HEK293 (cell line): ENCODE measurements at regions not wholly inside any gene's neighbourhood (a gene's known extent, or its start where the extent isn't known, plus 50 kb on each side); places are given as distances from the start of the nearest gene placed in this dataset.
A peak's percentile ranks its signal among the peaks of the same experiment; 100 is the strongest.

Source experiments
- CTCF ChIA-PET: fragments of 350-600 bp; formaldehyde crosslinking; extraction: SDS; loops from one replicate; lab custom pipeline; 2021; ENCODE audit warnings: antibody characterized with exemption; lab: Yijun Ruan, JAX
- POLR2A ChIA-PET: fragments of 300-600 bp; formaldehyde crosslinking; extraction: SDS; loops from one replicate; lab custom pipeline; 2020; ENCODE audit warnings: antibody characterized with exemption, inconsistent platforms; lab: Yijun Ruan, JAX
- H3K27ac ChIP-seq: fragments of 200-500 bp; sonication (Bioruptor generic); 2 replicates; pipeline ENCODE4 v1.5.1; 2014; ENCODE audit warnings: low read depth, low read length, control low read depth, inconsistent platforms; ENCODE audit errors: extremely low read depth
- H3K36me3 ChIP-seq, 2 experiments: fragments of 200-500 bp in 1 of 2; sonication (Bioruptor generic) in 1 of 2; 1 replicate in 1 of 2; 2 replicates in 1 of 2; pipeline ENCODE4 v1.5.1; 2014 to 2017; ENCODE audit warnings: inconsistent platforms in 2 of 2, low read length in 2 of 2; ENCODE audit not compliant: control insufficient read depth in 2 of 2, insufficient read depth in 1 of 2
- H3K4me1 ChIP-seq: fragments of 200-500 bp; sonication (Bioruptor generic); 2 replicates; pipeline ENCODE4 v1.5.1; 2014; ENCODE audit warnings: mild to moderate bottlenecking, low read length, inconsistent platforms; ENCODE audit not compliant: control insufficient read depth, insufficient read depth
- H3K4me3 ChIP-seq: 2 replicates; pipeline ENCODE4 v1.5.1; 2011; ENCODE audit warnings: low read depth, mild to moderate bottlenecking, control low read depth, low read length, moderate library complexity
- H3K9me3 ChIP-seq: fragments of 200-500 bp; sonication (Bioruptor generic); 2 replicates; pipeline ENCODE4 v1.5.1; 2014; ENCODE audit warnings: low read depth, low read length, inconsistent platforms; ENCODE audit not compliant: control insufficient read depth, insufficient read depth
- HOXD13 ChIP-seq: sonication (generic); formaldehyde crosslinking; IDR thresholded peaks from 2 replicates; pipeline ENCODE4 v1.8.0; 2022; ENCODE audit warnings: missing genetic modification reagents, borderline replicate concordance
- KLF9 ChIP-seq: fragments of 450-650 bp; formaldehyde crosslinking; IDR thresholded peaks from 2 replicates; pipeline ENCODE4 v1.5.1; 2016; ENCODE audit warnings: missing biosample characterization, missing genetic modification characterization, low read depth
- MEIS1 ChIP-seq: sonication (generic); formaldehyde crosslinking; IDR thresholded peaks from 2 replicates; pipeline ENCODE4 v1.8.1; 2022; ENCODE audit warnings: missing genetic modification reagents, mild to moderate bottlenecking, borderline replicate concordance
- RBAK ChIP-seq: fragments of 450-650 bp; formaldehyde crosslinking; IDR thresholded peaks from 2 replicates; pipeline ENCODE4 v1.5.1; 2016; ENCODE audit warnings: missing biosample characterization, missing genetic modification characterization
- ZBTB17 ChIP-seq: fragments of 450-650 bp; formaldehyde crosslinking; IDR thresholded peaks from 2 replicates; pipeline ENCODE4 v1.5.1; 2016; ENCODE audit warnings: missing biosample characterization, missing genetic modification characterization
- ZFP3 ChIP-seq: fragments of 450-650 bp; formaldehyde crosslinking; IDR thresholded peaks from 2 replicates; pipeline ENCODE4 v1.5.1; 2016; ENCODE audit warnings: low read depth, missing biosample characterization, missing genetic modification characterization
- ZNF138 ChIP-seq: fragments of 450-650 bp; formaldehyde crosslinking; IDR thresholded peaks from 2 replicates; pipeline ENCODE4 v1.5.1; 2016; ENCODE audit warnings: missing biosample characterization, missing genetic modification characterization, borderline replicate concordance
- ZNF146 ChIP-seq: fragments of 450-650 bp; formaldehyde crosslinking; IDR thresholded peaks from 2 replicates; pipeline ENCODE4 v1.5.1; 2016; ENCODE audit warnings: missing biosample characterization, missing genetic modification characterization
- ZNF19 ChIP-seq: fragments of 450-650 bp; formaldehyde crosslinking; IDR thresholded peaks from 2 replicates; pipeline ENCODE4; 2016; ENCODE audit warnings: missing biosample characterization, missing genetic modification characterization, low read depth
- ZNF214 ChIP-seq: fragments of 450-650 bp; formaldehyde crosslinking; IDR thresholded peaks from 2 replicates; pipeline ENCODE4 v1.5.1; 2017; ENCODE audit warnings: missing biosample characterization, mild to moderate bottlenecking, missing genetic modification characterization, borderline replicate concordance
- ZNF221 ChIP-seq: fragments of 450-650 bp; formaldehyde crosslinking; IDR thresholded peaks from 2 replicates; pipeline ENCODE4 v1.5.1; 2017; ENCODE audit warnings: missing biosample characterization, missing genetic modification characterization, borderline replicate concordance
- ZNF223 ChIP-seq: fragments of 450-650 bp; formaldehyde crosslinking; IDR thresholded peaks from 2 replicates; pipeline ENCODE4 v1.5.1; 2016; ENCODE audit warnings: missing biosample characterization, missing genetic modification characterization
- ZNF24 ChIP-seq: fragments of 450-650 bp; formaldehyde crosslinking; IDR thresholded peaks from 2 replicates; pipeline ENCODE4 v1.5.1; 2016; ENCODE audit warnings: missing biosample characterization, missing genetic modification characterization
- ZNF350 ChIP-seq: fragments of 450-650 bp; formaldehyde crosslinking; IDR thresholded peaks from 2 replicates; pipeline ENCODE4 v1.5.0; 2017; ENCODE audit warnings: missing biosample characterization, mild to moderate bottlenecking, missing genetic modification characterization
- ZNF354C ChIP-seq: fragments of 450-650 bp; formaldehyde crosslinking; IDR thresholded peaks from 2 replicates; pipeline ENCODE4 v1.5.1; 2016; ENCODE audit warnings: missing biosample characterization, missing genetic modification characterization, low read depth, borderline replicate concordance
- ZNF404 ChIP-seq: fragments of 450-650 bp; formaldehyde crosslinking; IDR thresholded peaks from 2 replicates; pipeline ENCODE4 v1.5.1; 2017; ENCODE audit warnings: missing biosample characterization, missing genetic modification characterization
- ZNF544 ChIP-seq: fragments of 450-650 bp; formaldehyde crosslinking; IDR thresholded peaks from 2 replicates; pipeline ENCODE4 v1.5.0; 2017; ENCODE audit warnings: missing biosample characterization, missing genetic modification characterization
- ZNF621 ChIP-seq: fragments of 450-650 bp; formaldehyde crosslinking; IDR thresholded peaks from 2 replicates; pipeline ENCODE4 v1.5.1; 2017; ENCODE audit warnings: missing biosample characterization, missing genetic modification characterization
- ZNF624 ChIP-seq: fragments of 450-650 bp; formaldehyde crosslinking; IDR thresholded peaks from 2 replicates; pipeline ENCODE4 v1.5.1; 2017; ENCODE audit warnings: missing biosample characterization, missing genetic modification characterization
- ZNF626 ChIP-seq: fragments of 450-650 bp; sonication (Bioruptor Pico); formaldehyde crosslinking; IDR thresholded peaks from 2 replicates; pipeline ENCODE4 v1.5.1; 2018; ENCODE audit warnings: missing biosample characterization, missing genetic modification characterization, inconsistent platforms
- ZNF654 ChIP-seq: fragments of 450-650 bp; formaldehyde crosslinking; IDR thresholded peaks from 2 replicates; pipeline ENCODE4 v1.5.1; 2016; ENCODE audit warnings: low read depth, missing biosample characterization, missing genetic modification characterization
- ZNF658 ChIP-seq: fragments of 450-650 bp; formaldehyde crosslinking; IDR thresholded peaks from 2 replicates; pipeline ENCODE4; 2016; ENCODE audit warnings: missing biosample characterization, missing genetic modification characterization
- ZNF664 ChIP-seq: fragments of 450-650 bp; formaldehyde crosslinking; IDR thresholded peaks from 2 replicates; pipeline ENCODE4 v1.5.1; 2016; ENCODE audit warnings: missing biosample characterization, missing genetic modification characterization
- ZNF776 ChIP-seq: fragments of 450-650 bp; formaldehyde crosslinking; IDR thresholded peaks from 2 replicates; pipeline ENCODE4 v1.5.0; 2017; ENCODE audit warnings: missing biosample characterization, missing genetic modification characterization, borderline replicate concordance
- ZNF843 ChIP-seq: fragments of 450-650 bp; formaldehyde crosslinking; IDR thresholded peaks from 2 replicates; pipeline ENCODE4 v1.5.1; 2016; ENCODE audit warnings: missing biosample characterization, missing genetic modification characterization
- TF ChIP-seq, protein P1 (sequence below): fragments of 450-650 bp; formaldehyde crosslinking; IDR thresholded peaks from 2 replicates; pipeline ENCODE4 v1.5.1; 2016; ENCODE audit warnings: missing biosample characterization, missing genetic modification characterization, borderline replicate concordance
- TF ChIP-seq, protein P2 (sequence below): fragments of 450-650 bp; formaldehyde crosslinking; IDR thresholded peaks from 2 replicates; pipeline ENCODE4 v1.5.1; 2016; ENCODE audit warnings: missing biosample characterization, missing genetic modification characterization

DNA sequence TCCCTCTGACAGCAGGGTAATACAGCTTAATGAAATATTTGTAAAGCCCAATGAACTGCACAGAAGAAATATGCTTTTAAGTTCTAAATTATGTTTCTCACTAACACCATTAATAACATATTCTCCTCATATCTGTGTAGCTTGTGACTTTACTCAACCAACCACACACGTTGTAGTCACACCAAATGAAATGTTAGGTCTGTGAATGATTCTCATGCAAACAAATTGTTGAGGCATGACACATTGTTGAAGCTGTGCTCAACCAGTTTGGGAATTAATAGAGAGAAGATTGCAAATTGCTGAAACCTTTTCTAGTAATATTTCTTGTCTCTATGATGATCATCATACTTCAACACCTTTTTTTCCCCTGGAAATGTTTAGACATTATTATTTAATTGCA lies 645.9 kb downstream of the PCDH7 start:
- no peaks in the 10 kb centered on the region for H3K4me1 ChIP-seq
- ChIA-PET POLR2A (no interaction called here), CTCF (no interaction called here)
- TF ChIP-seq ZNF544 (tag by site-specific recombination) = no peak
- no peak for TF ChIP-seq ZBTB17 (tag by site-specific recombination)
- TF ChIP-seq ZNF214 = no peak
- TF ChIP-seq ZNF223 (tag by site-specific recombination) = no peak
- no peak for TF ChIP-seq ZNF350 (tag by site-specific recombination)
- no peak for TF ChIP-seq ZNF624 (tag by site-specific recombination)
- TF ChIP-seq ZNF354C (tag by site-specific recombination) = no peak
- TF ChIP-seq ZNF621 (tag by site-specific recombination) = no peak
- no peak for TF ChIP-seq KLF9
- no peak for TF ChIP-seq ZNF626
- H3K9me3 ChIP-seq = no peaks in the 10 kb centered on the region
- H3K27ac ChIP-seq = no peak overlapping the region
- H3K36me3 ChIP-seq = no peaks in the 10 kb centered on the region
- H3K4me3 ChIP-seq = no peak overlapping the region

- CTCF ChIA-PET = interaction anchor here (0.5 kb wide), 1 partner anchor 333 kb away, joined by 3 read pairs; no protein-coding TSS in a partner anchor
- POLR2A ChIA-PET = no interaction called here
- Histone ChIP-seq H3K36me3 (no peaks in the 10 kb centered on the region), H3K4me1 (no peaks in the 10 kb centered on the region), H3K4me3 (no peak overlapping the region), H3K9me3 (no peaks in the 10 kb centered on the region)
- TF ChIP-seq RBAK (tag by site-specific recombination) = no peak
- TF ChIP-seq, protein P1, sequence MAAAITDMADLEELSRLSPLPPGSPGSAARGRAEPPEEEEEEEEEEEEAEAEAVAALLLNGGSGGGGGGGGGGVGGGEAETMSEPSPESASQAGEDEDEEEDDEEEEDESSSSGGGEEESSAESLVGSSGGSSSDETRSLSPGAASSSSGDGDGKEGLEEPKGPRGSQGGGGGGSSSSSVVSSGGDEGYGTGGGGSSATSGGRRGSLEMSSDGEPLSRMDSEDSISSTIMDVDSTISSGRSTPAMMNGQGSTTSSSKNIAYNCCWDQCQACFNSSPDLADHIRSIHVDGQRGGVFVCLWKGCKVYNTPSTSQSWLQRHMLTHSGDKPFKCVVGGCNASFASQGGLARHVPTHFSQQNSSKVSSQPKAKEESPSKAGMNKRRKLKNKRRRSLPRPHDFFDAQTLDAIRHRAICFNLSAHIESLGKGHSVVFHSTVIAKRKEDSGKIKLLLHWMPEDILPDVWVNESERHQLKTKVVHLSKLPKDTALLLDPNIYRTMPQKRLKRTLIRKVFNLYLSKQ (tag by site-specific recombination) = no peak
- peak; percentile 65 for TF ChIP-seq ZNF654 (tag by site-specific recombination)
- TF ChIP-seq ZNF776 (tag by site-specific recombination) = no peak
- TF ChIP-seq ZNF223 (tag by site-specific recombination) = no peak
- TF ChIP-seq ZNF19 (tag by site-specific recombination) = no peak
- no peak for TF ChIP-seq ZFP3 (tag by site-specific recombination)
- TF ChIP-seq, all 188 proteins: peak for 1
- H3K27ac ChIP-seq = no peak overlapping the region
Measured at GRCh38 chr4:31370866-31371465, 650.8 kb downstream of the PCDH7 start.

DNA sequence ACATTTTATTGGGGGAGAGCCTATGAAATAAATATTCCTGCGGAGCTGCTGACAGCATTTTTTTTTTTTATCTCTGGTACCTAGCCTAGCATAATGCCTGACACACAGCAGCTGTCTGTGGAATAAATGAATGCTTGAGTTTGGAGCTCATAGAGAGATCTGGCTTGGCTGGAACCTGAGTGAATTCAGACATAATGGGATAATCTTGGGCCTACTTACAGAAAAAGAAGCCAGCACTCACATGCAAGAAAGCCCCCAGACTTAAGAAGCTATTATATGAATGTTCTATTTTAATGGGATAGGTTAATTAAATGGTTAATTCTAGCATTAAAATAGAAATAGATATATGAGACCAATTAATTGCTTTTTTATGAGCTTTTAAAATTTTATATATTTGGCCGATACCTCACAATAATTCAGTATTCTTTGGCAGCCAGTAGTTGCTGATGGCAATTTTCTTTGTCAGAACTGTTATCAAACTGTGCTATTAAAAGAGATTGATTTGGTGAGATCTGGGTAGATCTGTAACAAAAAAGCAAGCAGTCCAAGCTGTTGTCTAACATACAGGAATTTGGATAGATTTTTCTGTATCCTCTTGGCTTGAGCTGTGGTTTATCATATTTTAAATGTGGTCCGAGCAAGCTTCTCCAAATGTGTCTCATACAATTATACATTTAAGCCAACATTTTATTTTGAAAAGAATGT lies 654.2 kb downstream of the PCDH7 start:
- ChIA-PET POLR2A (no interaction called here), CTCF (interaction anchor here (0.6 kb wide), 1 partner anchor 221 kb away, joined by 3 read pairs; no protein-coding TSS in a partner anchor)
- no peaks in the 10 kb centered on the region for H3K9me3 ChIP-seq
- no peaks in the 10 kb centered on the region for H3K36me3 ChIP-seq
- H3K27ac ChIP-seq = no peak overlapping the region
- TF ChIP-seq ZNF138 (tag by site-specific recombination) = no peak
- TF ChIP-seq ZNF24 (tag by site-specific recombination) = no peak
- no peak for TF ChIP-seq ZNF664 (tag by site-specific recombination)
- TF ChIP-seq, protein P2, sequence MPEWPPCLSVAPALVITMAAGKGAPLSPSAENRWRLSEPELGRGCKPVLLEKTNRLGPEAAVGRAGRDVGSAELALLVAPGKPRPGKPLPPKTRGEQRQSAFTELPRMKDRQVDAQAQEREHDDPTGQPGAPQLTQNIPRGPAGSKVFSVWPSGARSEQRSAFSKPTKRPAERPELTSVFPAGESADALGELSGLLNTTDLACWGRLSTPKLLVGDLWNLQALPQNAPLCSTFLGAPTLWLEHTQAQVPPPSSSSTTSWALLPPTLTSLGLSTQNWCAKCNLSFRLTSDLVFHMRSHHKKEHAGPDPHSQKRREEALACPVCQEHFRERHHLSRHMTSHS (tag by site-specific recombination) = no peak
- no peak for TF ChIP-seq ZNF221 (tag by site-specific recombination)
- TF ChIP-seq MEIS1 = no peak
- TF ChIP-seq ZNF843 (tag by site-specific recombination) = no peak
- TF ChIP-seq ZNF404 (tag by site-specific recombination) = no peak
- TF ChIP-seq HOXD13 = no peak
- TF ChIP-seq ZNF146 (tag by site-specific recombination) = no peak
- no peak for TF ChIP-seq ZNF658 (tag by site-specific recombination)
- TF ChIP-seq, all 188 proteins: peak for 0
- H3K4me3 ChIP-seq = no peak overlapping the region
- H3K4me1 ChIP-seq = no peaks in the 10 kb centered on the region
